Fibroblast of villous mesenchyme (primary cell): ENCODE measurements at regions not wholly inside any gene's neighbourhood (a gene's known extent, or its start where the extent isn't known, plus 50 kb on each side); places are given as distances from the start of the nearest gene placed in this dataset.
A peak's percentile ranks its signal among the peaks of the same experiment; 100 is the strongest.

ENCODE experiments used
- DNase-seq: peaks from one replicate; pipeline ENCODE4 v3.0.0-alpha.2; 2010; ENCODE audit warnings: low read depth
- H3K4me3 ChIP-seq: 2 replicates; pipeline ENCODE4 v1.5.1; 2011; ENCODE audit warnings: low read depth, mild to moderate bottlenecking, low read length
- TF ChIP-seq, protein P1 (sequence below): IDR thresholded peaks from 2 replicates; pipeline ENCODE4 v1.5.1; 2012; ENCODE audit warnings: low read depth, mild to moderate bottlenecking, low read length; ENCODE audit not compliant: insufficient read depth

DNA sequence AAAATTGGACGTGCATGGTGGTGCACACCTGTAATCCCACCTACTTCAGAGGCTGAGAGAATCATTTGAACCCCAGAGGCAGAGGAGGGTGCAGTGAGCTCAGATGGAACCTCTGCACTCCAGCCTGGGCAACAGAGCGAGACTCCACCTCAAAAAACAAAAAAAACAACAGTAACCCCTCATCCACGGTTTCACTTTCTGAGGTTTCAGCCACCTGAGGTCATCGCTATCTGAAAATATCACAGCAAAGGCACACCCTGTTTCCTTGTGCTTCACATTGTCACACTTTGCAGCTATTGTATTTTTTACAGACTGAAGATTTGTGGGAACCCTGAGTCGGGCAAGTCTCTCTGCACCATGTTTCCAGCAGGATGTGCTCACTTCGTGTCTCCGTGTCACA is 54.1 kb upstream of the FOXQ1 start:
- TF ChIP-seq, protein P1, sequence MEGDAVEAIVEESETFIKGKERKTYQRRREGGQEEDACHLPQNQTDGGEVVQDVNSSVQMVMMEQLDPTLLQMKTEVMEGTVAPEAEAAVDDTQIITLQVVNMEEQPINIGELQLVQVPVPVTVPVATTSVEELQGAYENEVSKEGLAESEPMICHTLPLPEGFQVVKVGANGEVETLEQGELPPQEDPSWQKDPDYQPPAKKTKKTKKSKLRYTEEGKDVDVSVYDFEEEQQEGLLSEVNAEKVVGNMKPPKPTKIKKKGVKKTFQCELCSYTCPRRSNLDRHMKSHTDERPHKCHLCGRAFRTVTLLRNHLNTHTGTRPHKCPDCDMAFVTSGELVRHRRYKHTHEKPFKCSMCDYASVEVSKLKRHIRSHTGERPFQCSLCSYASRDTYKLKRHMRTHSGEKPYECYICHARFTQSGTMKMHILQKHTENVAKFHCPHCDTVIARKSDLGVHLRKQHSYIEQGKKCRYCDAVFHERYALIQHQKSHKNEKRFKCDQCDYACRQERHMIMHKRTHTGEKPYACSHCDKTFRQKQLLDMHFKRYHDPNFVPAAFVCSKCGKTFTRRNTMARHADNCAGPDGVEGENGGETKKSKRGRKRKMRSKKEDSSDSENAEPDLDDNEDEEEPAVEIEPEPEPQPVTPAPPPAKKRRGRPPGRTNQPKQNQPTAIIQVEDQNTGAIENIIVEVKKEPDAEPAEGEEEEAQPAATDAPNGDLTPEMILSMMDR: no peak
- DNase-seq: no peak
- H3K4me3 ChIP-seq: no peak overlapping the region

DNA sequence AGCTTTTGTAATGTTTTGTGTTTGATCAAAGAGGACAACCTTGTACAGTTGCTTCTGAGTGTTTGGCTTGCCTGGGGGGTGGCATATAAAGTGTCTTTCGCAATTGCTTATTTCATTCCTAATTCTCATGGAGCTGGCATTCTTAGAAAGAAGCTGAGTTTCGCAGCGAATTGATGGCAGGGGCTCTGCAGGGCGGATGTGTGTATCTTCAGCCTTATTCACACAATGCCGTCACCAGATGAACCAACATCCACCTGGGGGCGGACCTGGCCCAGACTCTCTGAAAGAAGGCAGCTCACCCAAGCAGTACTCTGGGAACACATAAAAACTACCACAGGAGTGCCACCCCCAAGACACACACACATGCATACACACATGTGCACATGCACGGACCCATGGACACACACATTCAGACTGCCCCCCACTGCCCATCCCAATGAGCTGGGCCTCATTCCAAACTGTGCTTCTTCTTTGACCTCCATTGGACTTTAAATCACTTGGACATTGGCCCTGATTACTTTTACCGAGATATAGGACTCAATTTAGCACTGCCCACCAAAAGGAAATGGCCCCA is 55.4 kb upstream of the FOXQ1 start:
- TF ChIP-seq, protein P1: no peak
- no peak overlapping the region for H3K4me3 ChIP-seq
- no peak for DNase-seq

DNA sequence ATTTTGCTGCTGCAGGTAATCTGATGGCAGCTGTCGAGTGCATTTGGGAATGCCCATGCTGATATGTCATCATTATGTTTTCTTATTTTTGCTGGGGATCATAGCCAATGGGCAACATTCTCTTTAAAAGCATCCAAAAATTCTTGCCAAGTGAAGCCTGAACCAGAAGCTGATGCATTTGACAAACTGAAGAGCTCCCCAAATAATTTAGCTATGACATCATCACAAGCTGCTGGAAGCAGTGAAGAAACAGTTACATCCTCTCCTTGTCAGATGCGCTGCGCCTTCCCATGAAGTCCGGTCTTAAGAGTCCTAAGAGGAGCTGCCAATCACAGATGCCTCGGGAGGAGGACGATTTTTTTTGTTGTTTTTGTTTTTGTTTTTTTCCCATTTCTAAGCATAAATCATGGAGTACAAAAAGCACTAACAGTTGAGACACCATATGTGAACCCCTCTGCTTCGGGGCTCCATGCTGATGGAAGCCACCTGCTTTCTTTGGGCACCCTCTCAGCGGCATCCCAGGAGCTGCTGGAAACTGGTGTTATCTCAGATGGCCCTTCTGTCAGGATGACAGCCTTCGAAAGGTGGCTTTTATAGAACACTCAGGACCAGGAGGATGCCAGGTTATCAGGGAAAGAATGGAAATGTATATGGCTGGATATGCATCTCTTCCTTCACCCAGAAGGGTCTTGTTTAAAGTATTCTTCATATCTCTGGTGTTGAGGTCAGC is 56.1 kb upstream of the FOXQ1 start:
- TF ChIP-seq, protein P1: no peak
- H3K4me3 ChIP-seq: no peak overlapping the region
- DNase-seq: peak; percentile 47

DNA sequence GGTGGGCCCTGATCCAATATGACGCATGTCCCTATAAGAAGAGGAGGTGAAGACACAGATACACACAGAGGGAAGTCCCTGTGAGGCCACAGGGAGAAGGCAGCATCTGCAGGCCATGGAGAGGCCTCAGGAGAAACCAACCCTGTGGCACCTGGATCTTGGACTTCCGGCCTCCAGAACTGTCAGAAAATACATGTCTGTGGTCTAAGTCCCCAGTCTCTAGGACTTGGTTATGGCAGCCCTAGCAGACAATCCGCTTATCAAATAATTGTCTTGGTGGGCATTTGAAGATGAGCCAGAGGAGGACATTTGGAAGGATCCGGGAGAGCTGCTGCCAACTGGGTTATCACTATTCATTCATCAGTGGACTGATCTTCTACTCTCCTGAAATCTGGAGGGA is 57.6 kb upstream of the FOXQ1 start:
- DNase-seq: no peak

DNA sequence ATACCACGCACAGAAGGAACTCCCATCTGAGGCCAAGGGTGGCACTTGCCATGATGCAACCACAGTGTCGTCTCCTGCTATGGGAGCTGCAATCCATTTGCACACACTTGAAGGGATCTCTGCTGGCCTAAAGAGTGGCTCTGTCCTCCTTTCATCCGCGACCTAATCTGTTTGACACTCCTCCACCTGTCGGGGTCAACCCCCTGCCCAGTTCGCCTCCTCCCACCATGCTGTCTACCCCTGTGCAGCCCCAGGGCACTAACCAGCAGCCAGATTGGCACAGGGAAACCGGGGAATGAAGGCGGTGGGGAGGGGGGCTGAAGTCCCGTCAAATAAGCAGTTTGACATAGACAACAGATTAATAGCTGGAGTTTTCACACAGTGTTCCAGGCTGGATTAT is 58.1 kb upstream of the FOXQ1 start:
- DNase-seq: no peak
- TF ChIP-seq, protein P1: no peak
- H3K4me3 ChIP-seq: no peak overlapping the region

More for the DNA sequence above, 57.6 kb upstream of the FOXQ1 start:
- TF ChIP-seq, protein P1: no peak
- no peak overlapping the region for H3K4me3 ChIP-seq

DNA sequence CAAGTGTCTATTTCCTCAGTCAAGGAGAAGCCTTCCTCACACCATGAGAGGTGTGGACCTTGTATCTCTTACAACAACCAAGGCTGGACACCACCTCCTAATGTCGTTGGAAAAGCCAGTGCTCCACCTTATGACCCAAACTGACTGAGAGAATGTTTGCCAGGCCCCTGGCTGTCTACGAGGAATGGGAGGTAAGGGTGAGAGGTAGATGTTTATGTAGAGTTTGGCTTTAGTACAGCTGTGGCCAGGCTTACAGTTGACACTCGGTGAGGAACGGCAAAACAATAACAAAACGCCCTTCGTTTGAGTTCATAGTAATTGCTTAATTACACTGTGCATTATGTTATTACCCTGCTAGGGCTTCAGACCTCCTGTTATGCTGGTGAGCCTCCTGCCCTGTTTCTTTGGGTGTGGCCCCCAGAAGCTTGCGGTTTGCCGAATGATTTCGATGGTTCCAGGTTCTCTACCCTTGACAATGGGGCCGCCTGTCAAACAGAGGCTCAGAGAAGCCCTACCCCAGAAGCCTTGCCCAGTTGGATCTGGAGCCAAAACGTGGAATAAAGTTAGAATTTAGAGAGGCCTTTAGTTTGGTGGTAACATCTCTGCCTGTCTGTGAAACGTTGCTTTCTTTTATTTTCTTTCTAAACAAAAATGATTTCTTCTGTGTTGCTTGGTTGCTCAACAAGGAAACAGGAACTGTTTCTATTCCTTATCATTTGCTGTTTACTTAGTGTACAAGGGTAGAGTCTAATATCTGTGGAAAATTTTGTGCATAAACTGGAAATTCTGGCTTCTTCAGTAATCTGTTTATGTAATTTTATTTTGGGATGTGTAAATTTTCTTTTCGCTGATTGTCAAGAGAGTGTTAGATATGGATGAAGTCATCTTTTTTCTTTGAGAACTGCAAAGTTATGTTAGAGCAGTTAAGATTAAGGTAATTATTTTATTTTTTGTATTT is 60.4 kb upstream of the FOXQ1 start:
- H3K4me3 ChIP-seq: peak overlapping the region; percentile 44
- TF ChIP-seq, protein P1: no peak

More for the DNA sequence above, 60.4 kb upstream of the FOXQ1 start:
- peak; percentile 61 for DNase-seq
